ENCODE measurements at regions not wholly inside any gene's neighbourhood (a gene's known extent, or its start where the extent isn't known, plus 50 kb on each side); places are given as distances from the start of the nearest gene placed in this dataset.
A peak's percentile ranks its signal among the peaks of the same experiment; 100 is the strongest.

- DNase-seq = no peak
- intact Hi-C loops (cut with DNase I) = no loop called here
- no peak for ATAC-seq
Measured at GRCh38 chr3:69590111-69590510, 149.2 kb upstream of the MITF start.

DNA sequence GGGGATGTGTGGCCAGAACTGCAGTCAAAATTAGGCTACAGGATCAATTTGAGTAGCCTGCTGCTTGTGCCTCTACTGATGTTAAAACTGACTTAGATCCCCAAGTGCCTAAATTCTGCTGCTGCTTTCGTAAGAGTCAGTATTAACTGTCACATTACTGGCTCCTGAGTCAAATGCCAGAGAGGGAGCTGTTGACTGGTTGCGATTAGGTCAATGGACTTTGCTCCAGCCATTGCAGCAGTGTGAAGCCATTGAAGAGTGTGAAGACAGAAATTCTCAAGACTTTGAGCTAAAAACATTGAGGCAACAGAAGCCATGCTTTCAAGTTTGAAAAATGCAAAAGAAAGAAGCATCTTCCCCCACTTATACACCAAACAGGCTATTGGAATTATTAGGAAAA lies 151.1 kb upstream of the MITF start:
- no peak for DNase-seq
- intact Hi-C loops (cut with DNase I) = no loop called here

DNA sequence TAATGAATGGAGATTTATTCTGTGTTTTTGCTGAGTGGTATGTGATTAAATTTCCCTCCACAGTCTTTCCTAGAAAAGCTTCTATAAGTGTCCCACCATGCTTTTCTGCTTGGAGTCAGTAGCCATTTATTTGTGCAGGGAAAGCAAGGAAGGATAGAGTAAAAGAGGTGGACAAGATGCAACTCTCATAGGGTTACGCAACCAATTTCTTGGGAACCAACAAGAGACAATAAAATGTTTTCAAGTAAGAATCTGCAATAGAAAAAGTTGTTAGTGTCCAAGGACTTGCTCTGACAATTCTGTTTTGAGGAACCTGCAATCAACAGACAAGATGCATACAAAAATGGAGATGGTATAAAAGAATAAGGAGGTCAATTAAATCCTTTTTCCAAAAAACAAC lies 153.8 kb upstream of the MITF start:
- ATAC-seq = no peak

More for the DNA sequence above, 151.1 kb upstream of the MITF start:
- ATAC-seq = no peak

DNA sequence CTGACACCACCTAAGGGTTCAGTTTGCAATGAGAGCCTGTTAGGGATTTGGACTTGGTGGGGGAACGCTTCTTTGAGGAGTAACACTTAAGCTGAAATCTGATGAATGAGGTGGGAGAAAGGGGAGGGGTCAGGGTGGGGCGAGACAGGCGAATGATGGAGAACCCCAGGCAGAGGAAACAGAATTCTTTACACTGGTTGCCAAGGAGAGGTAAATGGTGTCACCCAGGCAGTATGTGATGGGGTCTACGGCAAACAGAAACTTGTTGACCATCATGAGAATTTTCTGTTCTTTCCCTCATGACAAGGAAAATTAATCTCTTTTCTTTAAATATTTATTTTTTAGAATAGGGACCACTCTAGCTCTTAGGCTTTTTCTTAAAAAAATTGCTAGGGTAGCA lies 157.2 kb upstream of the MITF start:
- intact Hi-C loops (cut with DNase I) = no loop called here

More for the DNA sequence above, 153.8 kb upstream of the MITF start:
- no peak for DNase-seq
- intact Hi-C loops (cut with DNase I) = no loop called here

DNA sequence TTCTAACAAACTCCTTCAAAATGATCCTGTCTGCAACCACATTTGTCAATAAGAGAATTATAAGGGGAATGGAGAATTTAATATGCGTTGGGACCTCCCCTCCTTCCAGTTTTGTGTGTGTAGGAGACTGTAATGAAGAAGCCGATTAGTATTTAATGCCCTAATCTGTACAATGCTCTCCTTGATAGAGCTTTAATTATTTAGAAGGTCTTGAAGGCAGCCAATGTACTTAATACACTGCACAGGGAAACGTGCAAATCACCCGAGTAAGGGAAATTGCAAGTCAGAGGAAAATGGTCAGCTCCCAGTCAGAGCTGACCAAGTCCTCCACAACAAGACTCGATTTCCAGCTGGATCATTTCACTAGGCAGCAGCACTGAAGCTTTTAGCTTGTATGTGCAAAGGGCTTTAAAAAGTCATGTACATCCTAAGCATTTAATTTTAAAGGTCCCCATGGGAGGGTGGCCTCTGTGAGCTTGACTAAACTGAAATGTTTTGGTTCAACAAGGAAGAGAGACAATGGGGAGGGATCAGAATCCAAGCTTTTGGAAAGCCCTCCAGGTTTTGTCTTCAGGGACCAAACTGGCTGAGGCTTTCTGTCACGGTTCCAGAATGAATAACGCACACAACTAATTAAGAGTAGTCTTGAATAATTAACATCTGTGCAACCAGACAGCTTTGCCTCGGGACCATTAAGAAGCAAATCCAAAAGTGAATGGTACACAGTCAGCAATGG lies 159.8 kb upstream of the MITF start:
- DNase-seq (no peak), ATAC-seq (peak in 1 of 2 donors; percentile 73)
- intact Hi-C loops (cut with DNase I) = no loop called here

More for the DNA sequence above, 157.2 kb upstream of the MITF start:
- no peak for ATAC-seq
- DNase-seq = no peak

DNA sequence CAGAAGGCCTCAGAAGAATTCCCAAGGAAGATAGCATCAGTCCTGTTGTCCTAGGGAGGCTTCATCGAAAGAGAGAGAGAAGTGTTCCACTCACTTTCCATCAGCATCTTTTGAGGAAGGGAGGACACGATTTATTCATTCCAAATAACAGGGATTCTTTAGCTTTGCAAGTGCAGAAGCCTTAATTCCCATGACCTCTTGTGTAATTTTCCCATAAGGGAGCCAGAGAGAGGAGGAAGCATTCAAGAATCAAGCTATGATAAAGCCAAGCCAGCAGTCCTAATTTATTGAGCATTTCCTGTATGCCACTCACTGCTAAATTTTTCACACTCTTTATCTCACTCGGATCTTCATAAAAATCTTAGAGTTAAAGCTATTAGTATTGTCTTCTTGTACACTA lies 169.7 kb upstream of the MITF start:
- intact Hi-C loops (cut with DNase I) = no loop called here
- ATAC-seq (no peak), DNase-seq (no peak)

GRCh38 chr3:69568951-69569350 lies 170.3 kb upstream of the MITF start:
- intact Hi-C loops (cut with DNase I) = no loop called here
- ATAC-seq (no peak), DNase-seq (no peak)

DNA sequence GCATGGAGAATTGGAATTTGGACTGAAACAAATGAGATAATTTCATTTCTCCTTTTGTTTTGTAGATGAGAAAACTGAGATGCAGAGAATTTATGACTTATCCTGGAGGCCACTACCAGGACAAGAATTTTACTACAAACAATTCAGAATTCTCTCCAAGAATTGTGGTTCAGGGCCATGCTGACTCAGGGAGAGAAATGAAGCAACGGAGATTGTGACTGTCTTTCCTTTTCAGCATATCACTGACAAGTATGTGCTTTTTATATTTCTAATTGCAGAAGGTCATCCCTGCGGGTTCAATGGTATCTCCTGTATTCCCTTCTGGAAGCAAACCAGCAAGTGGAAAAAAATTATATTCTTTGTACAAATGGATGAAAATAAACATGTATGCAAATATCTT lies 170.8 kb upstream of the MITF start:
- no peak for DNase-seq
- intact Hi-C loops (cut with DNase I) = no loop called here
- peak; percentile 64 to 68 for ATAC-seq

DNA sequence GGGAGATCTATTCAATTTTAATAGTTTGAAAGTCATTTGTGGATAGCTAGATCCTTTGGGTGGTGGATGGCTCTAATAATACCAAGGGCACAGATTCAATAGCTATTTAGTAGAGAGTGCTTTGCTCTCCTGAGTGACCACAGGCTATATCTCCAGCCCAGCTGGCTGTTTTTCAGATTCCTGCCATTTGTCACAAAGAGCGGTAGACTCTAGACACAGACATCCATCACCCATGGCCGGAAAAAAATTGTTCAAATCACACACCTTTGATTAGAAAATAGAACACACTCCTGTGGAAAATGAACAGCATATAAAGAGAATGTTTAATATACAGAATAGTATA lies 171.6 kb upstream of the MITF start:
- no peak for DNase-seq
- intact Hi-C loops (cut with DNase I) = no loop called here

GRCh38 chr3:69567023-69567709 lies 172.1 kb upstream of the MITF start:
- peak in 1 of 2 donors; percentile 38 for ATAC-seq
- no peak for DNase-seq
- intact Hi-C loops (cut with DNase I) = no loop called here

More for the DNA sequence above, 171.6 kb upstream of the MITF start:
- ATAC-seq = no peak

DNA sequence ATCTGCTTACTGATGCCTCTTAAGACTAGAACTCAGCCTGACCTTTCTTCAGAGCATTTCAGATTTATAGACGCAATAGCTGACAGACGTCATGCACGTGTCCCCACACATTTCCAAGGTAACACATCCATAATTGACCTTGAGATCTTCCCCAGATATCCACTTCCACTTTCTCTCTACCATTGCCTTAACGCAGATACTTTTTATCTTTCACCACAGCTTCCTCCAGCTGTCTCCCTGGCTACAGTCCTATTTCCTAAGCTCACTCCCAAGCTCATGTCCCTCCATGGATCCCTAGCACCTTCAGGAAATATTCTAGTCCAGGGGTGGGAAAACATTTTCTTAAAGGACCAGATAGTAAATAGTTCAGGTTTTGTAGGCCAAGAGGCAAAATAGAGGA lies 173.0 kb upstream of the MITF start:
- DNase-seq (no peak), ATAC-seq (no peak)
- intact Hi-C loops (cut with DNase I) = no loop called here

DNA sequence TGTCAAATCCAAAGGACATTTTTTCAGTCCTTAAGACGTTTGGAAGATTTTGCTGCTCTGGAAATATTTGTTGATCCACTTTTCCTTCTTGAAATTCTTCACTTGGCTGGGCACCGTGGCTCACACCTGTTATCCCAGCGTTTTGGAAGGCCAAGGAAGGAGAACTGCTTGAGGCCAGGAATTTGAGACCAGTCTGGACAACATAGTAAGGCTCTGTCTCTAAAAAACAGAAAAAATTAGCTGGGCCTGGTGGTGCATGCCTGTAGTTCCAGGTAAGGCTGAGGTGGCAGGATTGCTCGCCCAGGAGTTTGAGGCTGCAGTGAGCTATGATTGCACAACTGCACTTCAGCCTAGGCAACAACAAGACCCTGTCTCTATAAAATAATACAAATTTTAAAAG lies 173.9 kb upstream of the MITF start:
- DNase-seq (no peak), ATAC-seq (no peak)
- intact Hi-C loops (cut with DNase I) = no loop called here

- ATAC-seq = no peak
- DNase-seq = no peak
- intact Hi-C loops (cut with DNase I) = no loop called here
Measured at GRCh38 chr3:69563981-69564380, 175.3 kb upstream of the MITF start.

DNA sequence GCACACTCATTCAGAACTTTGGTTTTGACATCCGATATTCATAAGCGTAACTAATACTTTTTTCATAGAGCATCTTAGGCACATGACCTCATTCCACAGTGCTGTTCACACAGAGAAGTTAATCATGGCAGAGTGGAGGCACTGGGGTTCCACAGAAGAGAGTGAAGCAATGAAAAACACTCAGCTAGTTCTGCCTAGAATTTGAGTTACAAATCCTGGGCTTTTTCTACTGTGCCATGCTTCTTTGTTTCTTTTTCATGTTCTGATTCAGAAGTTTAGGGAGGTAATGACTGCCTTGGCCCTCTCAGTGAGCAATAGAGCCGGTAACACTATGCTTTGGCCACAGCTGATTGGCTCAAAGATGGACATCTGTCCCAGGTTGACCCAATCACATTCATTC lies 176.1 kb upstream of the MITF start:
- ATAC-seq = no peak
- DNase-seq = no peak
- intact Hi-C loops (cut with DNase I) = no loop called here

- peak; percentile 39 to 45 for ATAC-seq
- intact Hi-C loops (cut with DNase I) = no loop called here
- no peak for DNase-seq
Measured at GRCh38 chr3:69562020-69562419, 176.1 kb upstream of the FRMD4B start.

DNA sequence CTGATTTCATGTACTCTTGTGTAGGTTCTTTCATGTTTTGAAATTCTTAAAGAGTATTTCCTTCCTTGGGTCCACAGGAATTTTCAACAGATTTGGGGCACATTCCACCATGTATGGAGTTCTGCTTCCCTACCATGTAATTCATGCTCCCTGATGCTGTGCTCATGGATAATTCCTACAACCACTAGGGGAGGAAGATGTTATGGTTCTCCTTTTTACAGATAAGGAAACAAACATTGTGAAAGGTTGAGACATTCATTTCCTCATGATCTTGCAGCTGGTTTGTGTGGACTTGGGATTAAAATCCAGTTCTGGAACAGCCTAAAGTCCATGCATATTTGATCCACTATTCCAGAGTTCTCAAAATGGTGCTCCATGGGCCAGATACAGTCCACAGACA lies 174.9 kb upstream of the FRMD4B start:
- ATAC-seq (no peak), DNase-seq (no peak)
- intact Hi-C loops (cut with DNase I) = no loop called here

- DNase-seq (no peak), ATAC-seq (no peak)
- intact Hi-C loops (cut with DNase I) = no loop called here
Measured at GRCh38 chr3:69560116-69560515, 174.2 kb upstream of the FRMD4B start.

GRCh38 chr3:69558912-69559311 lies 173.0 kb upstream of the FRMD4B start:
- ATAC-seq (peak; percentile 82 to 85), DNase-seq (peak; percentile 57)
- intact Hi-C loops (cut with DNase I) = no loop called here

- ATAC-seq (no peak), DNase-seq (no peak)
- intact Hi-C loops (cut with DNase I) = loop anchor here in 1 of 2 donors (5.0 kb wide), 1 partner anchor 98 kb away; no protein-coding TSS in a partner anchor
Measured at GRCh38 chr3:69554576-69554975, 168.7 kb upstream of the FRMD4B start.

- DNase-seq (no peak), ATAC-seq (peak in 1 of 2 donors; percentile 49)
- intact Hi-C loops (cut with DNase I) = loop anchor here in 1 of 2 donors (5.0 kb wide), 1 partner anchor 98 kb away; no protein-coding TSS in a partner anchor
Measured at GRCh38 chr3:69553888-69554287, 168.0 kb upstream of the FRMD4B start.

- intact Hi-C loops (cut with DNase I) = no loop called here
Measured at GRCh38 chr3:69547461-69547880, 161.6 kb upstream of the FRMD4B start.

More at GRCh38 chr3:69547461-69547880, 161.6 kb upstream of the FRMD4B start:
- no peak for ATAC-seq
- DNase-seq = no peak

Data from left cardiac atrium (tissue), 4 donors.